Astrocyte (in vitro differentiated cells and primary cell): ENCODE measurements at regions not wholly inside any gene's neighbourhood (a gene's known extent, or its start where the extent isn't known, plus 50 kb on each side); places are given as distances from the start of the nearest gene placed in this dataset.

Source experiments
- DNase-seq: peaks from one replicate; pipeline ENCODE4 v3.0.0-alpha.2; 2010; ENCODE audit warnings: low read depth
- FAIRE-seq: peaks from 2 replicates; lab custom pipeline; 2011; peaks lifted over from hg19 to GRCh38; lab: Jason Lieb, UNC
- H2AFZ ChIP-seq: 2 replicates; pipeline ENCODE4 v1.6.0; 2012; ENCODE audit warnings: low read depth, low read length, inconsistent platforms
- H3K27ac ChIP-seq: 2 replicates; pipeline ENCODE4 v1.5.1; 2011; ENCODE audit warnings: low read depth, low read length, inconsistent platforms
- H3K27me3 ChIP-seq: 2 replicates; pipeline ENCODE4 v1.6.0; 2011; ENCODE audit warnings: low read length, inconsistent platforms; ENCODE audit not compliant: insufficient read depth
- H3K36me3 ChIP-seq: 2 replicates; pipeline ENCODE4 v1.5.1; 2011; ENCODE audit warnings: low read length, inconsistent platforms; ENCODE audit not compliant: insufficient read depth
- H3K4me1 ChIP-seq: 2 replicates; pipeline ENCODE4 v1.5.1; 2011; ENCODE audit warnings: low read length, inconsistent platforms; ENCODE audit not compliant: insufficient read depth
- H3K4me2 ChIP-seq: 2 replicates; pipeline ENCODE4 v1.6.0; 2012; ENCODE audit warnings: low read length, inconsistent platforms
- H3K4me3 ChIP-seq: 2 replicates; pipeline ENCODE4 v1.5.1; 2011; ENCODE audit warnings: low read depth, mild to moderate bottlenecking, low read length, inconsistent platforms; ENCODE audit not compliant: insufficient read depth
- H3K79me2 ChIP-seq: 2 replicates; pipeline ENCODE4 v1.6.0; 2012; ENCODE audit warnings: mild to moderate bottlenecking, low read length, inconsistent platforms; ENCODE audit not compliant: insufficient read depth
- H3K9ac ChIP-seq: 2 replicates; pipeline ENCODE4 v1.6.0; 2012; ENCODE audit warnings: mild to moderate bottlenecking, low read length, inconsistent platforms
- H3K9me3 ChIP-seq: 2 replicates; pipeline ENCODE4 v1.5.1; 2012; ENCODE audit warnings: low read depth, mild to moderate bottlenecking, low read length, inconsistent platforms; ENCODE audit not compliant: insufficient read depth
- H4K20me1 ChIP-seq: 2 replicates; pipeline ENCODE4 v1.6.0; 2012; ENCODE audit warnings: low read length, inconsistent platforms; ENCODE audit not compliant: insufficient read depth
- H3K27ac Mint-ChIP-seq: one replicate; pipeline ENCODE4 v1.8.0; 2021; ENCODE audit warnings: mild to moderate bottlenecking, mixed read lengths; ENCODE audit not compliant: unreplicated experiment
- H3K27me3 Mint-ChIP-seq: one replicate; pipeline ENCODE4 v1.8.0; 2021; ENCODE audit warnings: low read depth, mixed read lengths; ENCODE audit not compliant: unreplicated experiment
- H3K36me3 Mint-ChIP-seq: one replicate; pipeline ENCODE4 v1.8.0; 2021; ENCODE audit warnings: low read depth, mixed read lengths; ENCODE audit not compliant: unreplicated experiment
- H3K4me1 Mint-ChIP-seq: one replicate; pipeline ENCODE4 v1.8.0; 2021; ENCODE audit warnings: low read depth, mixed read lengths; ENCODE audit not compliant: unreplicated experiment
- H3K4me3 Mint-ChIP-seq: one replicate; pipeline ENCODE4 v1.8.0; 2021; ENCODE audit warnings: mild to moderate bottlenecking, moderate library complexity, mixed read lengths; ENCODE audit not compliant: unreplicated experiment
- H3K9me3 Mint-ChIP-seq: one replicate; pipeline ENCODE4 v1.8.0; 2021; ENCODE audit warnings: mild to moderate bottlenecking, mixed read lengths; ENCODE audit not compliant: unreplicated experiment
- EZH2 ChIP-seq: IDR thresholded peaks from 2 replicates; pipeline ENCODE4 v1.6.1; 2012; ENCODE audit warnings: mild to moderate bottlenecking, low read length, inconsistent platforms; ENCODE audit not compliant: insufficient read depth
- TF ChIP-seq, protein P1 (sequence below): IDR thresholded peaks from 2 replicates; pipeline ENCODE4 v1.5.1; 2011; ENCODE audit warnings: low read depth, mild to moderate bottlenecking, inconsistent platforms, low read length, moderate library complexity; ENCODE audit not compliant: insufficient read depth

DNA sequence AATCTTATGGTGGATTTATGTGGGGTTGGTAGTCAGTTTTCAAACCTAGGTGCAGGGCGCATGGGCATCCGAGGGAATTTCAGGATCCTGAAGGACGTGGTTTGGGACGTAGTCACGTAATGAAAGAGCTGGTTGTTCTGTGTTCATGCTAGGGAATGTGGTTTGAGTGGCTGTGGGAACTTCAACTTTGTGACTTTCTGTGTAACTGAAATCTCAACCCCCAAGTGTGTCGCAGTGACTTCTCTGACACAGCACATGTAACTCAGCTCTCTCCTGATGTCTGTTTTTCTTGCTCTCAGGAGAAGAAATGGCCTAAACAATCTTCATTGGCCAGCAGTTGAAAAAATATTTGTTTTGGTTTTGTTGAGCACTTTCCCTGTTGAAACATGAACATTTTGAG, 199.0 kb downstream of the PTEN start:
- Histone ChIP-seq H3K4me2 (peak overlapping the region; percentile 52), H3K27me3 (no peaks in the 10 kb centered on the region)

DNA sequence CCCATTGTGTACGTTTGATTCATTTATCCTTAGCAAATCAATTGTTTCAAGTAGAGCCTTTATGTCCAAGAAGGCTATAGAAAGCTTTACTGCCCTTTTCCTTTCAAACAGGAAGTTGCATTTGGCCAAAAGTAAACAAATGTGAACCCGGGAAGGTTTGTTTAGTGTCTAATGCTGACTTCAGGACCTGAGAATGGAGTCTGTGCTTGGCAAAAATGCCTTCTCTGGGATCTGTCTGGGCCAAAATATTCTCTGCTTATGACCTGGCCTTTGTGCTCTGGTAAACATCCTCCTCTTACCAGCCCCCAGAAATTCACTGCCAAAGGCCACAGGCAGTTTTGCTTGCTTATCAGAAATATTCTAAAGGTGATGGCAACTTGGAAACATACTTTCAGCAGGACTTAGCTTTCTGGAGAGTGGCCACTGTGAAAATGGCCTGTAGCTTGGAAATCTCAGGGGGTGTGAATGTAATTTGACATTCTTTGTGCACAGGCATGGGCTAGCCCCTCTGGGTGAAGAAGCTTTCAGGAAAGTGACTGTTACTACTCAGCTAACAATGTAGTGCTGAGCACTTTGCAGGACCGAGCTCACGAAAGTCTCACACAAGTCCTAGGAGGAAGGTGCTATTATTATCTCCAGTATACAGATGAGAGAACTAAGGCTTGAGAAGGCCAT, 199.5 kb downstream of the PTEN start:
- peak overlapping the region; percentile 14 for H3K27ac ChIP-seq
- H3K27ac Mint-ChIP-seq, result peak overlapping the region; percentile 92
- H2AFZ ChIP-seq, result peak overlapping the region; percentile 45
- peaks cover 4% of the 10 kb centered on the region for H3K9me3 Mint-ChIP-seq
- peak; percentile 57 for DNase-seq
- no peaks in the 10 kb centered on the region for H3K36me3 ChIP-seq
- TF ChIP-seq EZH2, result no peak
- TF ChIP-seq, protein P1, sequence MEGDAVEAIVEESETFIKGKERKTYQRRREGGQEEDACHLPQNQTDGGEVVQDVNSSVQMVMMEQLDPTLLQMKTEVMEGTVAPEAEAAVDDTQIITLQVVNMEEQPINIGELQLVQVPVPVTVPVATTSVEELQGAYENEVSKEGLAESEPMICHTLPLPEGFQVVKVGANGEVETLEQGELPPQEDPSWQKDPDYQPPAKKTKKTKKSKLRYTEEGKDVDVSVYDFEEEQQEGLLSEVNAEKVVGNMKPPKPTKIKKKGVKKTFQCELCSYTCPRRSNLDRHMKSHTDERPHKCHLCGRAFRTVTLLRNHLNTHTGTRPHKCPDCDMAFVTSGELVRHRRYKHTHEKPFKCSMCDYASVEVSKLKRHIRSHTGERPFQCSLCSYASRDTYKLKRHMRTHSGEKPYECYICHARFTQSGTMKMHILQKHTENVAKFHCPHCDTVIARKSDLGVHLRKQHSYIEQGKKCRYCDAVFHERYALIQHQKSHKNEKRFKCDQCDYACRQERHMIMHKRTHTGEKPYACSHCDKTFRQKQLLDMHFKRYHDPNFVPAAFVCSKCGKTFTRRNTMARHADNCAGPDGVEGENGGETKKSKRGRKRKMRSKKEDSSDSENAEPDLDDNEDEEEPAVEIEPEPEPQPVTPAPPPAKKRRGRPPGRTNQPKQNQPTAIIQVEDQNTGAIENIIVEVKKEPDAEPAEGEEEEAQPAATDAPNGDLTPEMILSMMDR, result no peak
- no peaks in the 10 kb centered on the region for H3K27me3 ChIP-seq
- peaks cover 13% of the 10 kb centered on the region for H3K4me1 ChIP-seq
- H3K4me1 Mint-ChIP-seq, result peaks cover 45% of the 10 kb centered on the region
- no peaks in the 10 kb centered on the region for H3K27me3 Mint-ChIP-seq
- peak; percentile 49 for FAIRE-seq
- H3K4me2 ChIP-seq, result peak overlapping the region; percentile 52
- no peaks in the 10 kb centered on the region for H4K20me1 ChIP-seq
- H3K36me3 Mint-ChIP-seq, result no peaks in the 10 kb centered on the region
- H3K79me2 ChIP-seq, result no peaks in the 10 kb centered on the region
- no peaks in the 10 kb centered on the region for H3K9me3 ChIP-seq
- no peak overlapping the region for H3K4me3 ChIP-seq
- peak overlapping the region; percentile 50 for H3K4me3 Mint-ChIP-seq
- H3K9ac ChIP-seq, result peak overlapping the region; percentile 8

More for the DNA sequence above, 199.0 kb downstream of the PTEN start:
- Mint-ChIP-seq H3K9me3 (peaks cover 2% of the 10 kb centered on the region), H3K27me3 (no peaks in the 10 kb centered on the region), H3K4me3 (no peak overlapping the region), H3K36me3 (no peaks in the 10 kb centered on the region), H3K27ac (peak overlapping the region; percentile 92), H3K4me1 (peaks cover 41% of the 10 kb centered on the region)
- TF ChIP-seq, protein P1, result no peak
- no peak for TF ChIP-seq EZH2
- Histone ChIP-seq H3K9ac (no peak overlapping the region), H2AFZ (peak overlapping the region; percentile 45), H4K20me1 (no peaks in the 10 kb centered on the region), H3K4me3 (no peak overlapping the region), H3K9me3 (no peaks in the 10 kb centered on the region), H3K4me1 (peaks cover 13% of the 10 kb centered on the region), H3K79me2 (no peaks in the 10 kb centered on the region), H3K27ac (peak overlapping the region; percentile 14), H3K36me3 (no peaks in the 10 kb centered on the region)
- FAIRE-seq (no peak), DNase-seq (no peak)
